ENCODE measurements at regions not wholly inside any gene's neighbourhood (a gene's known extent, or its start where the extent isn't known, plus 50 kb on each side); places are given as distances from the start of the nearest gene placed in this dataset.

- peak; percentile 38 for DNase-seq
These were observed 82.9 kb upstream of the STXBP6 start for GRCh38 chr14:25132732-25133422.

- no peak for DNase-seq
These were observed 82.1 kb upstream of the STXBP6 start for GRCh38 chr14:25132094-25132493.

DNA sequence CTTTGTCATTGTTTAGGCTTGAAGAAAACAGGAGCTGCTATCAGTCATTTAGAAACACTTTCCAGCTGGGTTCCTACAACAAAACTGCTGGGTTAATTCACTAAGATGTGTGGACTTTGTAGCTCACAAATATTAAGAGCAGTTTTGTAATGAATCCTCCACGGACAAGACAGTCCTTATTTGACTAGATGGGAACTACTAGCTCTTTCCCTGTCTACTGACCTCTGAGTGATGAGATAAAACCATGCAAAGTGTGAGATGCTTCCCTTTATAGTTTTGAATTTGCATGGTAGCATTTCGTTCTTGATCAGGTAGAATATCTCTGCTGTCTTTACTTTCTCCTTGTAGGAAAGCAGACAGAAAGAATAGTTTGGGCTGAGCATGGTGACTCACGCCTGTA, 72.9 kb upstream of the STXBP6 start:
- DNase-seq = no peak

DNA sequence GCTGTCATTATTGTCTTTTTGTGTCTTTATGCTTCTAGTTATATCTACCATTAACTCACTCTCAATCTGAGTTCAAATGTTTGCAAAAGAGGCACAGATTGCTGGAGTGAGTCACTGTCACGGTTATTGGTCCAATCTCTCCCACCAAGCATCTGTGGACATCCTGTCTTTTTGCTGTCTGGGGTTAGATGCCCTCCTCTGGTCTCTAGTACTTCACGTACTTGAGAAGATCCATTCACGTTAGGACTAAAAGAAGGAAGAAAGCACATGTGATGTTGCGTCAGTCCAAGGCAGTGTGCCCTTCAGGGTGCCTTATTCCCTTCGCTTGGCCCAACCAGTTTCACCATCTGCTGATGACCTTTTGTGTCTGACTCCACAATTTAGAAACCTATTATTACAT, 72.3 kb upstream of the STXBP6 start:
- no peak for DNase-seq

DNA sequence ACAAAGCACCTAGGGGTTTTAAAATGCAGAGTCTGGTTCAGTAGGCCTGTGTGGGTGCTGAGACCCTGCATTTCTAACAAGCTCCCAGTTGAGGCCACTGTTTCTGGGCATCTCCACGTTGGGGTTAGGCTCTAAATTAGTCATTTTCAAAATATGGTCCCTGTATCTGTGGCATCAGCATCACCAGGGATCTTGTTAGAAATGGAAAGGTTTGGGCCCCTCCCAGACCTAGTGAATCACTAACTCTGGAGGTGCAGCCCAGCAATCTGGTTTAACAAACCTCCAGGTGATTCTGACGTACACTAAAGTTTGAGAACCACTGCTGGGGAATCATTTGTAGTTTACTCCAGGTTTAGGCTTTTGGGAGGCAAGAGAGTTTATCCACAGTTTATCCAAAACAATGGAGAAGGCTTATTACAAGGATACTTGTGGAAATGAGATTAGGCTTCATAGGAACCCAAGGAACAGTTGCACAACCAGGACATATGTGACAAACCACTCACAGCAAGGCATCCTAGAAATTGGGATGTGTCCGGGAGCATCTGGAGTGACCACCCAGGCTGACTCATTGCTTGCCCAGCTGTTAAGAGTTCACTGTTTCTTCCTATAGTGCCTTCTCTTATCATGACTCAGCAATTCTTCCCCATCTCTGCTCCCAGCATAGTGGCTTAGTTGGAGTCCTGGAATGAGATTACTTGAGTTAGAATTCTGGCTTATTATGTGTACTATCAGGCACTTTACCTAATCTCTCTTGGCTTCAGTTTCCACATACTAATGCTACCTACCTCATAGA, 71.6 kb upstream of the STXBP6 start:
- DNase-seq = no peak

GRCh38 chr14:25120261-25120660, 70.3 kb upstream of the STXBP6 start:
- no peak for DNase-seq

DNA sequence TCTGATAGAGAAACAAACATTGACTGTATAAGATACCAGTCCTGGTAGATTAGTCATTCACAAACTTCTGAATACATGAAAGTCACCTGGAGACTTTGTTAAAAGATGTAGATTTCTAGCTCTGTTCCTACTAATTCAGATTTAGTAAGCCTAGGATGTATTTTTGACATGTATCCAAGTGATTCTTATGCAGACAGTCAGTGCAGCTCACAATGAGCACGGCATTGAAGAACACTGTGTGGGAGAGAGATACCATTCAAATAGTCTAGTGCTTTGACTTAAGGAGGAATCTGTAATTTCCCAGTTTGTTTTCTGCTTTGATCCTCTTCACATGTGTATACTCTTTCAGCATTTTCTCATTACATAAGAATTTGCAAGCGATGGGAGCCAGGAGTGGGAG, 68.7 kb upstream of the STXBP6 start:
- DNase-seq = no peak

DNA sequence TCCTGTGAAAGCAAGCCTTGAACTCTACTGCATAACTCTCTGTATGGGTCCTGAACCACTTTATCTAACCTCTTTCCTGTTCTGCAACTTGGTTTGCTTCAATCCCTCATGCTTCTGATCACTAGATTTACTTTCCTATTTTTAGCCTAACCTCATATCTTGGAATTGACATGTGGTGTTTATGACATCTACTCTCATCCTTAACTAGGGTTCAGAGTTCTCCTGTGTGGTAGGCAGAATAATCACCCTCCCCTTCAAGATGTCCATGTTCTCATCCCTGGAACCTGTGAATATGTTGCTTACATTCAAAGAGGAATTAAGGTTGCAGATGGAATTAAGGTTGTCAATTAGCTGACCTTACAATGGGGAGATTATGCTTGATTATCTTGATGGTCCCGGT, 67.4 kb upstream of the STXBP6 start:
- no peak for DNase-seq

- no peak for DNase-seq
These were observed 66.7 kb upstream of the STXBP6 start for GRCh38 chr14:25116607-25117006.

- no peak for DNase-seq
These were observed 63.4 kb upstream of the STXBP6 start for GRCh38 chr14:25113394-25113793.

GRCh38 chr14:25111061-25111601, 61.2 kb upstream of the STXBP6 start:
- no peak for DNase-seq

- no peak for DNase-seq
These were observed 60.2 kb upstream of the STXBP6 start for GRCh38 chr14:25110106-25110505.

GRCh38 chr14:25108959-25109358, 59.0 kb upstream of the STXBP6 start:
- DNase-seq = no peak

DNA sequence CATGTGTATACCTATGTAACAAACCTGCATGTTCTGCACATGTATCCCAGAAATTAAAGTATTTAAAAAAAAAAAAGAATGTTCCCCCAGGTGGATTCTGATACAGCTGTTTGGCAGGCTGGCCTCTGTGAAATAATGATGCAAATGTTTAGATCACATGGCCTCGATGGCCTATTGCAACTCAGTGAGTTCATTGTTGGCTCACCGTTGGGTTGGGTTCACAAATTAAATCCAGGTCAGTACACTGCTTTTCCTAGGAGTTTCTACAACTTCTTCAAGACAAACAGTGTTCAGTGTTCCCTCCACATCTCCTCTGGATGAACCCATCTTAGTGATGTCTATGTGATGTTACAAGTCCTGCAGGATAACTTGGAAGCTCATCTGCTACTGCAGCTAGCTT, 58.3 kb upstream of the STXBP6 start:
- DNase-seq = no peak

- no peak for DNase-seq
These were observed 53.9 kb upstream of the STXBP6 start for GRCh38 chr14:25103820-25104219.

- DNase-seq = no peak
These were observed 53.3 kb upstream of the STXBP6 start for GRCh38 chr14:25103271-25103670.

DNA sequence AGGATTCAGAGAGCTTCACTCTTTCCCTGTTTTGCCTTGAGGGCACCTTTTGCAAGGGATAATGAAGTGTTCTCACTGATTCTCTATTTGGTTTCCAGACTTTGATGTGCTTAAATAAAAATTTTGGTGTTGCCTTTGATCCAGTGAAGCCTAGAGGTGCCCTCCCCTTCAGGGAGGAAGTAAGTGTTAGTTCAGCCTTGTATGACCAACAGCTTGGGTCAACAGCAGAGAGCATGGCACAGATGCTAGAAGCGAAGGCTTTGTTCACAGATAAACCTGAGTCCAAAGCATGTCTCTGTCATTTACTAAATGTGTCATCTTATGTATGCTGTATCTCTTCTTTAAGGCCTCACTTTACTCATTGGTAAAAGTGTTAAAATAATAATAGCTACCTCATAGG, 52.8 kb upstream of the STXBP6 start:
- no peak for DNase-seq

- DNase-seq = no peak
These were observed 51.3 kb upstream of the STXBP6 start for GRCh38 chr14:25101276-25101675.

All from activated CD4-positive, CD25-positive, alpha-beta regulatory T cell treated with anti-CD3 and anti-CD28 coated beads, Interleukin-2, amount 50 U/mL, for 72 hours (primary cell).